ENCODE measurements at regions not wholly inside any gene's neighbourhood (a gene's known extent, or its start where the extent isn't known, plus 50 kb on each side); places are given as distances from the start of the nearest gene placed in this dataset.

GRCh38 chr13:34772881-34773280, 169.2 kb upstream of the NBEA start:
- TF ChIP-seq POLR2A (IDR thresholded peaks at IDR 0.05; ENCODE audit: low read depth, low read length) (no peak), SMC3 (IDR thresholded peaks at IDR 0.05; ENCODE audit: low read depth, low read length) (no peak), CTCF (conservative IDR thresholded peaks at IDR 0.05; ENCODE audit: low read depth, low read length) (no peak), ELK1 (IDR thresholded peaks at IDR 0.05; ENCODE audit: borderline replicate concordance, low read depth, low read length) (no peak), CEBPB (IDR thresholded peaks at IDR 0.05; ENCODE audit: low read depth, low read length) (no peak), RAD21 (IDR thresholded peaks at IDR 0.05; ENCODE audit: low read length) (no peak), CHD1 (IDR thresholded peaks at IDR 0.05; ENCODE audit: low read depth, low read length) (no peak)

All from IMR-90 (cell line).